ENCODE measurements at regions not wholly inside any gene's neighbourhood (a gene's known extent, or its start where the extent isn't known, plus 50 kb on each side); places are given as distances from the start of the nearest gene placed in this dataset.
A peak's percentile ranks its signal among the peaks of the same experiment; 100 is the strongest.
"Not testable (repeated sequence)": the region's sequence is repeated elsewhere in the genome, so short reads cannot be mapped to it uniquely, and the experiment has no call there.

DNA sequence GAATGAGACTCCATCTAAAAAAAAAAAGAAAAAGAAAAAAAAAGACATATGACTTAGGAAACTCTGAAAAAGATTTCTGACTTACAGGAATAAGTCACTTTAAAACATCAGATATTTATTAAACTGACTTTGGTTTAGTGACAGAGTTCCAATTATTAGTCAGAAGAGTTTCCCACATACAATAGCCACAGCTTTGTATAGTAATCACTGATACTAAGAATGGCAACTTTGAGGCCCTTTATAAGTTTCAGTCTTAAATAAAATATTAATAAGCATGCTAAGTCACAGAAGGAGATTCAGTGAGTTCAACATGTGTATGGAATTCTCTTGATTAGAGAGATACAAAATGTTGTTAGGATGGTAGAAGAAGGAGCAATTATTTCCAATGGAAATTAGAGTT lies 652.3 kb upstream of the AMOT start:
- Histone ChIP-seq H3K27me3 (ENCODE audit: control insufficient read depth in 1 of 2, insufficient read depth in 1 of 2, low read length in 2 of 2) (peaks cover 0 to 5% of the 10 kb centered on the region in 2 experiments), H3K4me2 (ENCODE audit: low read length, poor library complexity, severe bottlenecking) (no peak overlapping the region), H2AK5ac (ENCODE audit: low read length, severe bottlenecking) (no peak overlapping the region), H3K4me3 (ENCODE audit: insufficient read depth in 1 of 2, low read depth in 1 of 2, low read length in 2 of 2) (no peak overlapping the region), H3K14ac (ENCODE audit: low read length in 2 of 2) (no peak overlapping the region), H3K9me3 (ENCODE audit: control insufficient read depth, low read length) (no peaks in the 10 kb centered on the region), H4K91ac (ENCODE audit: low read length) (no peak overlapping the region), H2BK120ac (ENCODE audit: low read depth, low read length) (no peak overlapping the region), H3K4ac (ENCODE audit: low read depth in 1 of 2, low read length in 2 of 2) (no peak overlapping the region), H2BK12ac (ENCODE audit: low read length in 2 of 2) (no peak overlapping the region), H2BK5ac (ENCODE audit: low read depth, low read length, poor library complexity, severe bottlenecking) (no peak overlapping the region), H3K36me3 (ENCODE audit: control insufficient read depth in 1 of 2, insufficient read depth in 2 of 2, low read depth in 1 of 2, low read length in 2 of 2) (no peaks in the 10 kb centered on the region), H3K23ac (ENCODE audit: low read length in 2 of 2) (no peak overlapping the region), H4K8ac (ENCODE audit: low read length) (no peak overlapping the region), H2BK15ac (ENCODE audit: low read depth, poor library complexity, severe bottlenecking) (no peak overlapping the region), H3K18ac (ENCODE audit: low read depth in 1 of 2, low read length in 2 of 2) (no peak overlapping the region), H2AFZ (ENCODE audit: low read depth, low read length) (no peak overlapping the region), H3K27ac (ENCODE audit: low read length, poor library complexity, severe bottlenecking) (no peak overlapping the region), H3K79me1 (replicated peaks; ENCODE audit: low read length, poor library complexity, severe bottlenecking) (no peaks in the 10 kb centered on the region), H3K4me1 (ENCODE audit: control insufficient read depth, insufficient read depth, low read depth, low read length) (no peaks in the 10 kb centered on the region), H3K9ac (ENCODE audit: low read length) (no peak overlapping the region)
- no peak for DNase-seq

DNA sequence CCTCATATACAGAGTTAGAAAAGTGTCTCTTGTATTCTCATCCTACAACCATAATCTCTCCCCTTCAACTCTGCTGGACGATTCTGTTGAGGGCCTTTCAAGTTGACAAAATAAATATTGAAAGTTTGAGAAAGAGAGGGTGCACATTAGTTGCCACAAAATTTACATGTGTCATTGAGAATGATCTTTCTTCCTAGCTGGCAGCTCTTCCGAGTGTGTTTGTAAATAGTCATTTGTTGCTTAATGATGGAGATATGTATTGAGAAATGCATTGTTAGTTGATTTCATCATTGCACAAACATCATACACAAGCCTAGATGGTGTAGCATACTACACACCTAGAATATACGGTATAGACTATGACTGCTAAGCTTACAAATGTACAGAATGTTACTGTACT lies 632.8 kb upstream of the AMOT start:
- no peak overlapping the region for H3K14ac ChIP-seq (ENCODE audit: low read length in 2 of 2)
- no peak overlapping the region for H2BK120ac ChIP-seq (ENCODE audit: low read depth, low read length)
- H3K23ac ChIP-seq (ENCODE audit: low read length in 2 of 2): no peak overlapping the region
- H3K4me3 ChIP-seq (ENCODE audit: insufficient read depth in 1 of 2, low read depth in 1 of 2, low read length in 2 of 2): no peak overlapping the region
- no CpG with 5 or more reads among the region's 3 CpGs for WGBS
- no peak overlapping the region for H3K18ac ChIP-seq (ENCODE audit: low read depth in 1 of 2, low read length in 2 of 2)
- DNase-seq: no peak
- no peaks in the 10 kb centered on the region for H3K4me1 ChIP-seq (ENCODE audit: control insufficient read depth, insufficient read depth, low read depth, low read length)
- H3K27ac ChIP-seq (ENCODE audit: low read length, poor library complexity, severe bottlenecking): no peak overlapping the region
- no peak overlapping the region for H2BK5ac ChIP-seq (ENCODE audit: low read depth, low read length, poor library complexity, severe bottlenecking)
- H2BK12ac ChIP-seq (ENCODE audit: low read length in 2 of 2): no peak overlapping the region
- H2AK5ac ChIP-seq (ENCODE audit: low read length, severe bottlenecking): no peak overlapping the region
- no peaks in the 10 kb centered on the region for H3K9me3 ChIP-seq (ENCODE audit: control insufficient read depth, low read length)
- no peaks in the 10 kb centered on the region for H3K79me1 ChIP-seq (replicated peaks; ENCODE audit: low read length, poor library complexity, severe bottlenecking)
- no peak overlapping the region for H4K91ac ChIP-seq (ENCODE audit: low read length)
- no peak overlapping the region for H4K8ac ChIP-seq (ENCODE audit: low read length)
- H3K4me2 ChIP-seq (ENCODE audit: low read length, poor library complexity, severe bottlenecking): no peak overlapping the region
- no peak overlapping the region for H2AFZ ChIP-seq (ENCODE audit: low read depth, low read length)
- H2BK15ac ChIP-seq (ENCODE audit: low read depth, poor library complexity, severe bottlenecking): no peak overlapping the region
- H3K36me3 ChIP-seq (ENCODE audit: control insufficient read depth in 1 of 2, insufficient read depth in 2 of 2, low read depth in 1 of 2, low read length in 2 of 2): no peaks in the 10 kb centered on the region
- no peak overlapping the region for H3K4ac ChIP-seq (ENCODE audit: low read depth in 1 of 2, low read length in 2 of 2)
- peak overlapping the region; percentile 73 for H3K9ac ChIP-seq (ENCODE audit: low read length)
- peaks cover 0 to 7% of the 10 kb centered on the region in 2 experiments for H3K27me3 ChIP-seq (ENCODE audit: control insufficient read depth in 1 of 2, insufficient read depth in 1 of 2, low read length in 2 of 2)

DNA sequence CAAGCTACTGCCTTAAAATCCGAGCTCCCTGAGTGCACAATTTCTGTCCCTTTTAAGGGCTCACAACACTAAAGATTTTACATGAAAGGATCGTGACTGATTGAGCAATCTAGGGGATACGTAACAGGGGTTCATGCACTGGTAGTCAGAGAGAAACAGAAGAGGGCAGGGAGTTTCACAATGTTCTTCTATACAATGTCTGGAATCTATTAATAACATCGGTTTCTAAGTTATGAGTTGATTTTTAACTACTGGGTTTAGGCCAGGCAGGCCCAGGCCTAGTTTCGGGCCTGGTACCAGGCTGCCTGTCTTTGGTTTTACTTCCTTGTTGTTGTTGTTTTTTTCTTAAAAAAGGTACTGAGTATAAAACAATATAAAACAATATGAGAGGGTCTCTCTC lies 632.4 kb upstream of the AMOT start:
- WGBS: 87% methylated on average over 3 of the region's 5 CpGs
- H4K91ac ChIP-seq (ENCODE audit: low read length); H3K9me3 ChIP-seq (ENCODE audit: control insufficient read depth, low read length); H3K27ac ChIP-seq (ENCODE audit: low read length, poor library complexity, severe bottlenecking); H3K14ac ChIP-seq (ENCODE audit: low read length in 2 of 2); H2BK12ac ChIP-seq (ENCODE audit: low read length in 2 of 2); H3K23ac ChIP-seq (ENCODE audit: low read length in 2 of 2); H3K27me3 ChIP-seq (ENCODE audit: control insufficient read depth in 1 of 2, insufficient read depth in 1 of 2, low read length in 2 of 2); H3K18ac ChIP-seq (ENCODE audit: low read depth in 1 of 2, low read length in 2 of 2); H3K4me1 ChIP-seq (ENCODE audit: control insufficient read depth, insufficient read depth, low read depth, low read length); H3K79me1 ChIP-seq (replicated peaks; ENCODE audit: low read length, poor library complexity, severe bottlenecking); H2AK5ac ChIP-seq (ENCODE audit: low read length, severe bottlenecking); H3K4me2 ChIP-seq (ENCODE audit: low read length, poor library complexity, severe bottlenecking); H3K4ac ChIP-seq (ENCODE audit: low read depth in 1 of 2, low read length in 2 of 2); H3K4me3 ChIP-seq (ENCODE audit: insufficient read depth in 1 of 2, low read depth in 1 of 2, low read length in 2 of 2); H2AFZ ChIP-seq (ENCODE audit: low read depth, low read length); H2BK120ac ChIP-seq (ENCODE audit: low read depth, low read length); DNase-seq; H4K8ac ChIP-seq (ENCODE audit: low read length); H2BK5ac ChIP-seq (ENCODE audit: low read depth, low read length, poor library complexity, severe bottlenecking); H2BK15ac ChIP-seq (ENCODE audit: low read depth, poor library complexity, severe bottlenecking); H3K36me3 ChIP-seq (ENCODE audit: control insufficient read depth in 1 of 2, insufficient read depth in 2 of 2, low read depth in 1 of 2, low read length in 2 of 2): not testable (repeated sequence)
- H3K9ac ChIP-seq (ENCODE audit: low read length): peak overlapping the region; percentile 73

- H3K79me1 ChIP-seq (replicated peaks; ENCODE audit: low read length, poor library complexity, severe bottlenecking): no peaks in the 10 kb centered on the region
- DNase-seq: no peak
- no peak overlapping the region for H3K27ac ChIP-seq (ENCODE audit: low read length, poor library complexity, severe bottlenecking)
- H3K9me3 ChIP-seq (ENCODE audit: control insufficient read depth, low read length): no peaks in the 10 kb centered on the region
- no peak overlapping the region for H2BK120ac ChIP-seq (ENCODE audit: low read depth, low read length)
- no peaks in the 10 kb centered on the region for H3K4me1 ChIP-seq (ENCODE audit: control insufficient read depth, insufficient read depth, low read depth, low read length)
- no peak overlapping the region for H4K91ac ChIP-seq (ENCODE audit: low read length)
- H3K14ac ChIP-seq (ENCODE audit: low read length in 2 of 2): no peak overlapping the region
- H3K23ac ChIP-seq (ENCODE audit: low read length in 2 of 2): no peak overlapping the region
- H2BK5ac ChIP-seq (ENCODE audit: low read depth, low read length, poor library complexity, severe bottlenecking): no peak overlapping the region
- no peak overlapping the region for H3K4me3 ChIP-seq (ENCODE audit: insufficient read depth in 1 of 2, low read depth in 1 of 2, low read length in 2 of 2)
- no peak overlapping the region for H2AFZ ChIP-seq (ENCODE audit: low read depth, low read length)
- no peak overlapping the region for H3K18ac ChIP-seq (ENCODE audit: low read depth in 1 of 2, low read length in 2 of 2)
- no peak overlapping the region for H2AK5ac ChIP-seq (ENCODE audit: low read length, severe bottlenecking)
- H3K4me2 ChIP-seq (ENCODE audit: low read length, poor library complexity, severe bottlenecking): no peak overlapping the region
- peaks cover 0 to 12% of the 10 kb centered on the region in 2 experiments for H3K27me3 ChIP-seq (ENCODE audit: control insufficient read depth in 1 of 2, insufficient read depth in 1 of 2, low read length in 2 of 2)
- no peak overlapping the region for H2BK12ac ChIP-seq (ENCODE audit: low read length in 2 of 2)
- H2BK15ac ChIP-seq (ENCODE audit: low read depth, poor library complexity, severe bottlenecking): no peak overlapping the region
- no peak overlapping the region for H3K4ac ChIP-seq (ENCODE audit: low read depth in 1 of 2, low read length in 2 of 2)
- H3K9ac ChIP-seq (ENCODE audit: low read length): no peak overlapping the region
- no peak overlapping the region for H4K8ac ChIP-seq (ENCODE audit: low read length)
- no peaks in the 10 kb centered on the region for H3K36me3 ChIP-seq (ENCODE audit: control insufficient read depth in 1 of 2, insufficient read depth in 2 of 2, low read depth in 1 of 2, low read length in 2 of 2)
- 43% methylated on average over 2 of the region's 4 CpGs for WGBS
Measured at GRCh38 chrX:113470166-113470565, 629.5 kb upstream of the AMOT start.
